Peyer's patch (tissue), 4 donors: ENCODE measurements at regions not wholly inside any gene's neighbourhood (a gene's known extent, or its start where the extent isn't known, plus 50 kb on each side); places are given as distances from the start of the nearest gene placed in this dataset.

Source experiments
- DNase-seq, 3 donors: peaks; one replicate each; pipeline ENCODE4 v3.0.0-alpha.2; 2017 to 2019
- H3K27ac ChIP-seq, 4 donors: fragments of 200-600 bp; sonication (generic); one replicate each; pipeline ENCODE4 v1.5.1; 2016 to 2019
- H3K27me3 ChIP-seq, 2 donors: fragments of 200-600 bp; sonication (generic); one replicate each; pipeline ENCODE4 v1.5.1; 2019
- H3K36me3 ChIP-seq, 3 donors: fragments of 200-600 bp; sonication (generic); one replicate each; pipeline ENCODE4 v1.5.1; 2016 to 2019
- H3K4me1 ChIP-seq, 4 donors: fragments of 200-600 bp; sonication (generic); one replicate each; pipeline ENCODE4 v1.5.1; 2016 to 2019
- H3K4me3 ChIP-seq, 4 donors: fragments of 200-600 bp; sonication (generic); 1 replicate in 3 of 4; 2 replicates in 1 of 4; pipeline ENCODE4 v1.5.1; 2016 to 2019; ENCODE audit warnings: mild to moderate bottlenecking in 1 of 4
- H3K9me3 ChIP-seq, 4 donors: fragments of 200-600 bp; sonication (generic); one replicate each; pipeline ENCODE4 v1.5.1; 2016 to 2019; ENCODE audit warnings: mild to moderate bottlenecking in 1 of 4
- CTCF ChIP-seq, 6 experiments: fragments of 450-650 bp in 4 of 6; fragments of 200-600 bp in 2 of 6; sonication (generic) in 1 of 6; IDR thresholded peaks; one replicate each; pipeline ENCODE4 v1.5.1; 2017 to 2019; ENCODE audit warnings: antibody characterized with exemption in 6 of 6, mild to moderate bottlenecking in 3 of 6, moderate library complexity in 1 of 6
- POLR2A ChIP-seq, 2 donors: fragments of 450-650 bp; IDR thresholded peaks; one replicate each; pipeline ENCODE4 v1.5.1; 2017; ENCODE audit warnings: antibody characterized with exemption in 2 of 2, mild to moderate bottlenecking in 2 of 2, moderate library complexity in 2 of 2

- no peak for DNase-seq
- Histone ChIP-seq H3K27me3 (no peaks in the 10 kb centered on the region), H3K36me3 (no peaks in the 10 kb centered on the region), H3K27ac (no peak overlapping the region), H3K4me1 (peaks cover 0 to 11% (median 0%) of the 10 kb centered on the region in 4 donors), H3K9me3 (no peaks in the 10 kb centered on the region), H3K4me3 (no peak overlapping the region)
- TF ChIP-seq POLR2A (IDR thresholded peaks at IDR 0.05) (no peak), CTCF (IDR thresholded peaks at IDR 0.05) (no peak)
These were observed 233.2 kb upstream of the PARD3B start for GRCh38 chr2:204312105-204312504.

GRCh38 chr2:204313256-204313655 lies 232.0 kb upstream of the PARD3B start:
- Histone ChIP-seq H3K27ac (no peak overlapping the region), H3K36me3 (no peaks in the 10 kb centered on the region), H3K9me3 (no peaks in the 10 kb centered on the region), H3K4me3 (no peak overlapping the region), H3K27me3 (no peaks in the 10 kb centered on the region), H3K4me1 (peaks cover 0 to 11% (median 0%) of the 10 kb centered on the region in 4 donors)
- TF ChIP-seq CTCF (IDR thresholded peaks at IDR 0.05) (no peak), POLR2A (IDR thresholded peaks at IDR 0.05) (no peak)
- no peak for DNase-seq

- no peak for DNase-seq
- Histone ChIP-seq H3K4me3 (peak overlapping the region in 1 of 4 donors; percentile 5), H3K27ac (no peak overlapping the region), H3K27me3 (no peaks in the 10 kb centered on the region), H3K36me3 (no peaks in the 10 kb centered on the region), H3K4me1 (peaks cover 0 to 11% (median 0%) of the 10 kb centered on the region in 4 donors), H3K9me3 (no peaks in the 10 kb centered on the region)
- TF ChIP-seq CTCF (IDR thresholded peaks at IDR 0.05), result no peak
- TF ChIP-seq POLR2A (IDR thresholded peaks at IDR 0.05), result no peak
These were observed 230.0 kb upstream of the PARD3B start for GRCh38 chr2:204315236-204315662.

GRCh38 chr2:204317640-204318039 lies 227.6 kb upstream of the PARD3B start:
- no peak for TF ChIP-seq CTCF (IDR thresholded peaks at IDR 0.05)
- TF ChIP-seq POLR2A (IDR thresholded peaks at IDR 0.05), result no peak
- Histone ChIP-seq H3K9me3 (no peaks in the 10 kb centered on the region), H3K4me1 (peaks cover 0 to 11% (median 0%) of the 10 kb centered on the region in 4 donors), H3K27me3 (no peaks in the 10 kb centered on the region), H3K36me3 (no peaks in the 10 kb centered on the region), H3K27ac (no peak overlapping the region), H3K4me3 (no peak overlapping the region)
- no peak for DNase-seq

GRCh38 chr2:204321027-204321800 lies 224.1 kb upstream of the PARD3B start:
- no peak for TF ChIP-seq CTCF (IDR thresholded peaks at IDR 0.05)
- no peak for TF ChIP-seq POLR2A (IDR thresholded peaks at IDR 0.05)
- Histone ChIP-seq H3K4me3 (no peak overlapping the region), H3K36me3 (no peaks in the 10 kb centered on the region), H3K9me3 (no peaks in the 10 kb centered on the region), H3K27me3 (no peaks in the 10 kb centered on the region), H3K27ac (no peak overlapping the region), H3K4me1 (no peaks in the 10 kb centered on the region)
- DNase-seq, result no peak
